ENCODE measurements at regions not wholly inside any gene's neighbourhood (a gene's known extent, or its start where the extent isn't known, plus 50 kb on each side); places are given as distances from the start of the nearest gene placed in this dataset.

GRCh38 chr5:6822556-6823343 is 109.5 kb downstream of the TENT4A start:
- Mint-ChIP-seq H3K27ac (ENCODE audit: unreplicated experiment) (no peak overlapping the region), H3K9me3 (ENCODE audit: unreplicated experiment) (peaks cover 4% of the 10 kb centered on the region), H3K27me3 (ENCODE audit: unreplicated experiment) (peaks cover 20% of the 10 kb centered on the region), H3K4me3 (ENCODE audit: unreplicated experiment) (no peak overlapping the region), H3K36me3 (ENCODE audit: unreplicated experiment) (no peaks in the 10 kb centered on the region), H3K4me1 (ENCODE audit: unreplicated experiment) (no peaks in the 10 kb centered on the region)
- peak; percentile 80 for DNase-seq (ENCODE audit: extremely low spot score, unreplicated experiment)
- TF ChIP-seq CTCF (IDR thresholded peaks at IDR 0.05), result no peak

- Mint-ChIP-seq H3K36me3 (ENCODE audit: unreplicated experiment) (no peaks in the 10 kb centered on the region), H3K9me3 (ENCODE audit: unreplicated experiment) (peaks cover 4% of the 10 kb centered on the region), H3K27ac (ENCODE audit: unreplicated experiment) (no peak overlapping the region), H3K27me3 (ENCODE audit: unreplicated experiment) (peaks cover 20% of the 10 kb centered on the region), H3K4me3 (ENCODE audit: unreplicated experiment) (no peak overlapping the region), H3K4me1 (ENCODE audit: unreplicated experiment) (no peaks in the 10 kb centered on the region)
- no peak for TF ChIP-seq CTCF (IDR thresholded peaks at IDR 0.05)
- DNase-seq (ENCODE audit: extremely low spot score, unreplicated experiment), result peak; percentile 54
Observed at GRCh38 chr5:6823996-6824395, 110.8 kb downstream of the TENT4A start.

GRCh38 chr5:6825678-6826244 is 112.5 kb downstream of the TENT4A start:
- peaks cover 4% of the 10 kb centered on the region for H3K9me3 Mint-ChIP-seq (ENCODE audit: unreplicated experiment)
- peak; percentile 27 for DNase-seq (ENCODE audit: extremely low spot score, unreplicated experiment)
- H3K27ac Mint-ChIP-seq (ENCODE audit: unreplicated experiment), result no peak overlapping the region
- peaks cover 20% of the 10 kb centered on the region for H3K27me3 Mint-ChIP-seq (ENCODE audit: unreplicated experiment)
- H3K36me3 Mint-ChIP-seq (ENCODE audit: unreplicated experiment), result no peaks in the 10 kb centered on the region
- H3K4me1 Mint-ChIP-seq (ENCODE audit: unreplicated experiment), result no peaks in the 10 kb centered on the region
- H3K4me3 Mint-ChIP-seq (ENCODE audit: unreplicated experiment), result no peak overlapping the region
- TF ChIP-seq CTCF (IDR thresholded peaks at IDR 0.05), result no peak

- no peaks in the 10 kb centered on the region for H3K36me3 Mint-ChIP-seq (ENCODE audit: unreplicated experiment)
- H3K9me3 Mint-ChIP-seq (ENCODE audit: unreplicated experiment), result peaks cover 4% of the 10 kb centered on the region
- H3K27me3 Mint-ChIP-seq (ENCODE audit: unreplicated experiment), result peaks cover 20% of the 10 kb centered on the region
- H3K27ac Mint-ChIP-seq (ENCODE audit: unreplicated experiment), result no peak overlapping the region
- TF ChIP-seq CTCF (IDR thresholded peaks at IDR 0.05), result no peak
- H3K4me1 Mint-ChIP-seq (ENCODE audit: unreplicated experiment), result no peaks in the 10 kb centered on the region
- peak; percentile 80 for DNase-seq (ENCODE audit: extremely low spot score, unreplicated experiment)
- no peak overlapping the region for H3K4me3 Mint-ChIP-seq (ENCODE audit: unreplicated experiment)
Observed at GRCh38 chr5:6826756-6827155, 113.5 kb downstream of the TENT4A start.

- Mint-ChIP-seq H3K27me3 (ENCODE audit: unreplicated experiment) (peaks cover 20% of the 10 kb centered on the region), H3K9me3 (ENCODE audit: unreplicated experiment) (peaks cover 4% of the 10 kb centered on the region), H3K36me3 (ENCODE audit: unreplicated experiment) (no peaks in the 10 kb centered on the region), H3K27ac (ENCODE audit: unreplicated experiment) (no peak overlapping the region), H3K4me1 (ENCODE audit: unreplicated experiment) (no peaks in the 10 kb centered on the region), H3K4me3 (ENCODE audit: unreplicated experiment) (no peak overlapping the region)
- peak; percentile 30 for DNase-seq (ENCODE audit: extremely low spot score, unreplicated experiment)
- TF ChIP-seq CTCF (IDR thresholded peaks at IDR 0.05), result no peak
Observed at GRCh38 chr5:6827526-6828219, 114.4 kb downstream of the TENT4A start.
